Epithelial cell of esophagus (primary cell): ENCODE measurements at regions not wholly inside any gene's neighbourhood (a gene's known extent, or its start where the extent isn't known, plus 50 kb on each side); places are given as distances from the start of the nearest gene placed in this dataset.

Experiments
- DNase-seq: peaks from one replicate; pipeline ENCODE4 v3.0.0; 2010; ENCODE audit warnings: low read depth
- H3K4me3 ChIP-seq: 2 replicates; pipeline ENCODE4 v1.5.1; 2011; ENCODE audit warnings: mild to moderate bottlenecking, low read length, control low read depth
- TF ChIP-seq, protein P1 (sequence below): IDR thresholded peaks from 2 replicates; pipeline ENCODE4 v1.5.1; 2011; ENCODE audit warnings: low read depth, mild to moderate bottlenecking, low read length, control low read depth, inconsistent platforms; ENCODE audit not compliant: insufficient read depth; ENCODE audit errors: missing control alignments

GRCh38 chr13:90382425-90382824 lies 965.1 kb upstream of the MIR17HG start:
- TF ChIP-seq, protein P1, sequence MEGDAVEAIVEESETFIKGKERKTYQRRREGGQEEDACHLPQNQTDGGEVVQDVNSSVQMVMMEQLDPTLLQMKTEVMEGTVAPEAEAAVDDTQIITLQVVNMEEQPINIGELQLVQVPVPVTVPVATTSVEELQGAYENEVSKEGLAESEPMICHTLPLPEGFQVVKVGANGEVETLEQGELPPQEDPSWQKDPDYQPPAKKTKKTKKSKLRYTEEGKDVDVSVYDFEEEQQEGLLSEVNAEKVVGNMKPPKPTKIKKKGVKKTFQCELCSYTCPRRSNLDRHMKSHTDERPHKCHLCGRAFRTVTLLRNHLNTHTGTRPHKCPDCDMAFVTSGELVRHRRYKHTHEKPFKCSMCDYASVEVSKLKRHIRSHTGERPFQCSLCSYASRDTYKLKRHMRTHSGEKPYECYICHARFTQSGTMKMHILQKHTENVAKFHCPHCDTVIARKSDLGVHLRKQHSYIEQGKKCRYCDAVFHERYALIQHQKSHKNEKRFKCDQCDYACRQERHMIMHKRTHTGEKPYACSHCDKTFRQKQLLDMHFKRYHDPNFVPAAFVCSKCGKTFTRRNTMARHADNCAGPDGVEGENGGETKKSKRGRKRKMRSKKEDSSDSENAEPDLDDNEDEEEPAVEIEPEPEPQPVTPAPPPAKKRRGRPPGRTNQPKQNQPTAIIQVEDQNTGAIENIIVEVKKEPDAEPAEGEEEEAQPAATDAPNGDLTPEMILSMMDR = no peak
- no peak overlapping the region for H3K4me3 ChIP-seq
- DNase-seq = no peak

- TF ChIP-seq, protein P1 = no peak
- no peak overlapping the region for H3K4me3 ChIP-seq
- no peak for DNase-seq
Observed at GRCh38 chr13:90385781-90386489, 961.6 kb upstream of the MIR17HG start.

- TF ChIP-seq, protein P1 = no peak
- DNase-seq = no peak
- no peak overlapping the region for H3K4me3 ChIP-seq
Observed at GRCh38 chr13:90388887-90389452, 958.5 kb upstream of the MIR17HG start.

- no peak for DNase-seq
- TF ChIP-seq, protein P1 = no peak
- H3K4me3 ChIP-seq = no peak overlapping the region
Observed at GRCh38 chr13:90389537-90389936, 958.0 kb upstream of the MIR17HG start.

GRCh38 chr13:90393408-90393807 lies 954.1 kb upstream of the MIR17HG start:
- TF ChIP-seq, protein P1 = no peak
- no peak for DNase-seq
- H3K4me3 ChIP-seq = no peak overlapping the region

- TF ChIP-seq, protein P1 = no peak
- no peak for DNase-seq
- H3K4me3 ChIP-seq = no peak overlapping the region
Observed at GRCh38 chr13:90395348-90395747, 952.1 kb upstream of the MIR17HG start.

DNA sequence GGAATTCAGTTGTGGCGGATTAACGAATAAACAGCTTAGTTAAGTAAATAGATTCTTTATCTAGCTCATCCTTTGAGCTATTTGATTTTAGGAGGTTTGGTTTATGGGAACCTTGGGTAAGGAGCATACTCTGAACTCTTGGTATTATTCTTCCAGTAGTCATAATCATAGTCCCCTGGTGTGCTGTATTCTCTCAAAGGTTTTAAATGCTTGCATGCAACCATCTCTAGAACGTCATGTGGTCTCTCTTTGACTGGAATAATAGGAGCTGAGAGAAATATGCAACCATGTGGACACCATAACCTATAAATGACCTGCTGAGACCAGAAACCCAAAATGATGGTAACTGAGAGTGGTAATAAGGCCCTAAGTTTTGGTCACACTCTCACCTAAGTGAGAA lies 951.6 kb upstream of the MIR17HG start:
- no peak overlapping the region for H3K4me3 ChIP-seq
- DNase-seq = no peak
- TF ChIP-seq, protein P1 = no peak
